Common myeloid progenitor, CD34-positive (primary cell): ENCODE measurements at regions not wholly inside any gene's neighbourhood (a gene's known extent, or its start where the extent isn't known, plus 50 kb on each side); places are given as distances from the start of the nearest gene placed in this dataset.

Experiments
- CTCF ChIA-PET: fragments of 350-600 bp; sonication (Branson Sonifier 250); formaldehyde crosslinking; loops from one replicate; lab custom pipeline; 2021; ENCODE audit warnings: antibody characterized with exemption; lab: Charles Lee
- POLR2A ChIA-PET: fragments of 350-600 bp; sonication (Branson Sonifier 250); formaldehyde crosslinking; loops from one replicate; lab custom pipeline; 2021; ENCODE audit warnings: antibody characterized with exemption; lab: Charles Lee
- DNase-seq, 3 donors: peaks; one replicate each; pipeline versions ENCODE4 v3.0.0 to v3.0.0-alpha.2; 2013
- H3K27ac ChIP-seq, 2 experiments: 1 replicate in 1 of 2; 2 replicates in 1 of 2; pipeline ENCODE4 v1.7.0; 2013; ENCODE audit warnings: inconsistent platforms in 2 of 2, low read length in 2 of 2, mild to moderate bottlenecking in 2 of 2, low read depth in 1 of 2, moderate library complexity in 1 of 2; ENCODE audit not compliant: severe bottlenecking in 2 of 2, insufficient read depth in 1 of 2, poor library complexity in 1 of 2
- H3K27me3 ChIP-seq, 5 experiments: replicated peaks in 2 of 5; 1 replicate in 3 of 5; 2 replicates in 2 of 5; pipeline versions ENCODE4 v1.6.1 to v1.7.0; 2013; ENCODE audit warnings: low read length in 4 of 5, mild to moderate bottlenecking in 2 of 5, moderate library complexity in 2 of 5, inconsistent platforms in 1 of 5; ENCODE audit not compliant: insufficient read depth in 5 of 5, control insufficient read depth in 4 of 5
- H3K36me3 ChIP-seq, 4 experiments: 1 replicate in 2 of 4; 2 replicates in 2 of 4; pipeline versions ENCODE4 v1.6.1 to v1.7.0; 2013; ENCODE audit warnings: low read length in 3 of 4, control low read depth in 1 of 4, mild to moderate bottlenecking in 1 of 4; ENCODE audit not compliant: control insufficient read depth in 4 of 4, insufficient read depth in 4 of 4
- H3K4me1 ChIP-seq, 4 experiments: 1 replicate in 3 of 4; 2 replicates in 1 of 4; pipeline versions ENCODE4 v1.6.1 to v1.7.1; 2013; ENCODE audit warnings: low read length in 3 of 4, mild to moderate bottlenecking in 3 of 4, control low read depth in 1 of 4, inconsistent platforms in 1 of 4, moderate library complexity in 1 of 4; ENCODE audit not compliant: control insufficient read depth in 4 of 4, insufficient read depth in 4 of 4; ENCODE audit errors: control extremely low read depth in 1 of 4
- H3K4me3 ChIP-seq, 7 experiments: 1 replicate in 4 of 7; 2 replicates in 3 of 7; pipeline versions ENCODE4 v1.5.1 to v1.7.0; 2013; ENCODE audit warnings: mild to moderate bottlenecking in 7 of 7, low read length in 6 of 7, moderate library complexity in 6 of 7, inconsistent platforms in 2 of 7, low read depth in 2 of 7, control low read depth in 1 of 7; ENCODE audit not compliant: insufficient read depth in 4 of 7, control insufficient read depth in 1 of 7; ENCODE audit errors: extremely low read depth in 1 of 7
- H3K9me3 ChIP-seq, 5 experiments: 1 replicate in 4 of 5; 2 replicates in 1 of 5; pipeline versions ENCODE4 v1.6.1 to v1.7.1; 2013; ENCODE audit warnings: low read length in 4 of 5, mild to moderate bottlenecking in 2 of 5, inconsistent platforms in 1 of 5, low read depth in 1 of 5, moderate library complexity in 1 of 5; ENCODE audit not compliant: control insufficient read depth in 4 of 5, insufficient read depth in 2 of 5; ENCODE audit errors: control extremely low read depth in 1 of 5
- WGBS: methylation state at CpG from one replicate; pipeline ENCODE4 v1.1.5; 2013; ENCODE audit not compliant: insufficient coverage; 5-methylcytosine and 5-hydroxymethylcytosine counted together

DNA sequence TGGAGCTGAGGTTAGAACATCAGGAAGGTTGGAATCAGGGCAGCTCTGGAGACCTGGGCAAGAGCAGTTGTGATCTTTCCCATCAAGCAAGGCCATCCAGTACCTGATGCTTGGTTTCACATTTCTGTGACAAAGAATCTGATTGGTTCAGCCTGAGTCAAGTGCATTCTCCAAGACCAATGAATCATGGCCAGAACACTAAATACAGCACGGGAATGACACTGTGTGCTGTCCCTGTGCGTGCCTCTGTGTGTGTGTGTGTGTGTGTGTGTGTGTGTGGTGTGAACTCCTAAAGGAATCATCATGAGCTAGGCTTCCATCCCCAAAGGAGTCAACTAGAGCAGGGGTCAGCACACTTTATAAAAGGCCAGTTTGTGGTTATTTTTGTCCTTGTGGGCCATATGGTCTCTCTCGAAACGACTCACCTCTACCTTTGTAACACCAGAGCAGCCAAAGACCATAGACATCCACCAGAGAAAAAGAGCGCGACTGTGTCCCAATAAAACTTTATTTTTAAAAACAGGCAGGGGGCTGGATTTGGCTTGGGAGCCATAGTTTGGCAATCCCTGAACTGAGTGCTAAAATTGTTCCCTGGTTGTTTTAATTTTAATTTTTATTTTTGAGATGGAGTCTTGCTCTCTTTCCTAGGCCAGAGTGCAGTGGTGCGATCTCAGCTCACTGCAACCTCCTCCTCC, 99.7 kb downstream of the INHBB start:
- peaks cover 8 to 54% (median 35%) of the 10 kb centered on the region in 5 experiments for H3K27me3 ChIP-seq
- H3K36me3 ChIP-seq, result no peaks in the 10 kb centered on the region
- CTCF ChIA-PET, result no interaction called here
- POLR2A ChIA-PET, result no interaction called here
- 96% methylated on average over 6 of the region's 7 CpGs for WGBS
- no peaks in the 10 kb centered on the region for H3K9me3 ChIP-seq
- DNase-seq, result no peak
- H3K27ac ChIP-seq, result no peak overlapping the region
- peaks cover 0 to 18% (median 10%) of the 10 kb centered on the region in 4 experiments for H3K4me1 ChIP-seq
- no peak overlapping the region for H3K4me3 ChIP-seq

DNA sequence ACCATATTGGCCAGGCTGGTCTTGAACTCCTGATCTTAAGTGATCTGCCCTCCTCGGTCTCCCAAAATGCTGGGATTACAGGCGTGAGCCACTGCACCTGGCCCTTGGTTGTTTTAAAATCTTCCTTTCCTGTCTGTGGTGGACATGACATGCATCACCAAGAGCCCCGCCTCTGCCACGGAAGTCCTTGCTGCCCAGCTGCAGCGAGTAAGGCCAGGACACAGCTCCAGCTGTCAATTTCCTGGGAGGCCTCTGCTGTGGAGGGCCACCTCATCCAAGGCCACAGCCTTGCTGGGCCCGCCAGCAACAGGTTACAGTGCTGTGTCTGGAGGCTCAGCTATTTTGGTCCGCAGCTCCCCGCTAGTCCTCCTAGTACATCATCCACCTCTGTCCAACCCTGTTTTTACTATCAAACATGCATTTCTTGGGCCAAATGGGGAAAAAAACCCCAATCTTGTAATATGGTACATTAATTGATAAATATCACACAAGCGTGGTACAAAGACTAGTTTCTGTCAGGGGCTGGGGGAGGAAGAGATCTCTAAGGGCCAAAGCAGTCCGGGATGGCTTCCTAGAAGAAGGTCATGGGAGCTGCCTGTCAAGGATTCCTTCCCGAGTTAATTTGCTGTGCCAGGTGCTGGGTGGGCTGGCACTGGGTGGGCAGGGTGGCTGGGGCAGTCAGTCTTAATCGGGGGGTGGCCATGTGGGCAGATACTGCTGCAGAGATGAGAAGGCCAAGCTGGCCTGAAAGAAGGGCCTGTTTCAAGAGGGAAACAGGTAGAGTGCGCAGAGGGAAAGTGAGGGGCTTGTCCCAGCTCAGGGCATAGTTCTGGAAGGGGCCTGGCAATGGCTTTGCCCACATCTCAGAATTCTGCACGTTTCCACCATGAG, 100.5 kb downstream of the INHBB start:
- H3K36me3 ChIP-seq, result no peaks in the 10 kb centered on the region
- 87% methylated on average over 10 of the region's 14 CpGs for WGBS
- POLR2A ChIA-PET, result no interaction called here
- no peak for DNase-seq
- H3K27ac ChIP-seq, result no peak overlapping the region
- peaks cover 8 to 46% (median 30%) of the 10 kb centered on the region in 5 experiments for H3K27me3 ChIP-seq
- no peak overlapping the region for H3K4me3 ChIP-seq
- CTCF ChIA-PET, result no interaction called here
- H3K4me1 ChIP-seq, result peaks cover 0 to 18% (median 10%) of the 10 kb centered on the region in 4 experiments
- no peaks in the 10 kb centered on the region for H3K9me3 ChIP-seq

DNA sequence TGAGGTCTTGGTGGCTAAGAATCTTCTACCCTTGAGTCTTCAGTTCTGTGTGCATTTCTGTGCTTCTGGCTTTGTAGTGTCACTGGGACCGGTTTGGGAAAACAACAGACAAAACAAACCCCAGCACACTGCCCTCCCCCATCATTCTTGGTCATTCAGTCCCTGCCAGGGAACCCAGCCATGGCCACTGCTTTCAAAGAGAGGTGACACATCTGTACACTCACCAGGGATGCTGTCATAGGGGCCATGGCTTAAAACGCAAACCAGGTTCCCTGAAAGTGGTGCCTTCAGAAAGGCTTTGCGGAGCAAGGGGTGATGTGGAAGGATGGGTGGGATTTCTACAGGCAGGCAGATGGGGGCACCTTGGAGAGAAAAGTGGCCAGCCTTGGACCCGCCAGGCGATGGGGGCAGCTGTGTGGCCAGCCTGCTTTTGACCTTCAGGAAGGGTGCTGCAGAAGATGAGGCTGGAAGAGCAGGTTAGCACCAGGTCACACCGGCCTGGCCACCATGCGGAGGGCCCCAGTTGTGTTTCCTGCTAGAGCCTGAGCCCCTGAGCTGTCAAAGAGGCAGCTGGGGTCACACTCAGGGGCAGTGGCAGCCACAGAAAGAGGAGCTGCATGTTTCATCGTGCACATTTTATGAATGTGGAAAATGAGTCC, 101.3 kb downstream of the INHBB start:
- Histone ChIP-seq H3K27ac (no peak overlapping the region), H3K9me3 (no peaks in the 10 kb centered on the region), H3K4me3 (no peak overlapping the region), H3K27me3 (peaks cover 6 to 38% (median 29%) of the 10 kb centered on the region in 5 experiments), H3K4me1 (peaks cover 0 to 11% (median 7%) of the 10 kb centered on the region in 4 experiments), H3K36me3 (no peaks in the 10 kb centered on the region)
- ChIA-PET POLR2A (no interaction called here), CTCF (no interaction called here)
- 96% methylated on average over 8 of the region's 8 CpGs for WGBS
- DNase-seq, result no peak

DNA sequence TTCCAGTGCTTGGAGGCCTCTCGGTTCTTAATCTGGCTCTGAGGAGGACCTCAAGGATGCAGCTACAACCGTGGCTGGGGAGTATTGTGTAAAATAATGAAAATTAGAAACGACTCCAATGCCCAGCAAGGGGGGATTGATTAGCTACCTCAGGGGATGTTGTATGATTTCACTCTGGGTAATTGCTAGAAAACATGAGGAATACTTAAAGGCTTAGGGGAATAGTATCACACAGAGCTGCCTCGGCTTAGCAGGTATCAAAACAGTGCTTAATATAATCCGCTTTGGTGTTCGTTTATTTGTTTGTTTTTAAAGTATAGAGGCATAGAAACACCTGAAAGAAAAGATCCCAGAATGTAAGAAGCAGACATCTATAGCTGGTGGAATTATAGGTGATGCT, 102.5 kb downstream of the INHBB start:
- Histone ChIP-seq H3K27me3 (peaks cover 5 to 26% (median 18%) of the 10 kb centered on the region in 5 experiments), H3K27ac (no peak overlapping the region), H3K4me1 (no peaks in the 10 kb centered on the region), H3K4me3 (no peak overlapping the region), H3K36me3 (no peaks in the 10 kb centered on the region), H3K9me3 (no peaks in the 10 kb centered on the region)
- ChIA-PET POLR2A (no interaction called here), CTCF (interaction anchor here (1.0 kb wide), 1 partner anchor 11 kb away, joined by 3 read pairs; no protein-coding TSS in a partner anchor)
- DNase-seq, result no peak
- WGBS, result 87% methylated on average over 3 of the region's 6 CpGs

DNA sequence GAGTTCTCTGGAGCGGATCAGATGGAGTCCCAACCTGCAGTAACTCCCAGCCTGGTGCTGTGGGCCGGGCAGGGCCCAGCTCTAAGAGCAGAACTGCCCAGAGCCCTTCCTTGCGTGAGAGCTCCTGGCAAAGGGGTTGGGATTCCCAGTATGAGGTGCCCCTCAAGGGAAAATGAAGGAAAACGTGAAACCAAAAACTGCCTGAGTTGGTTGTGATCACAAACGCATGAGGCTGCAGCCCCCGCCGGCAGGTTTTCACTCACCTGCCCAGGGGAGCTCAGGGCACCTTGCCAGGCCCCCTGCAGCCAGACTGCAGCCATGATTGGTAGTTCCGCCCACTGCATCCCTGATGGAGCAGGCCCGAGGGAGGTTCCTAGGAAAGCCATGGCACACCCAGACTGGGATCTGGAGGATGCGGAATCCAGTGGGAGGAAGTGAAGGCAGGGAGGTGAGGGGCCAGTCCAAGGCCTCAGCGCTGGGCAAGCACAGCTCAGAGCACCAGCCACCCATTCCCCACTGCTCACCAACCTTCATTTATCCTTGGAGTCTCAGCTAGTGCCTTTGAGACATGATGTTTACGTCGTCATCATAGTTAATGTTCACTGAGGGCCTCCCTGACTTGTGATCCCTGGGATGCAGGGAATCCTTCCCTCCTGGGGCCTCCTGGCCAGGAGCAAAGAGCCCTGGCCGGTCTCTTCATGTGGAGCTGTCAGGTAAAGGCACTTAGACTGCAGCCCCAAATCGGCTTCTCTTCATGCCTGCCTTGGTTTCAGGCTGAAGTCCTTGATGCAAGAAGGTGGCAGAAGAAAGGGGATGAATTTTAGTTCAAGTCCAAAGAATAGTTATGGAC, 103.2 kb downstream of the INHBB start:
- ChIA-PET CTCF (interaction anchor here (0.5 to 1.0 kb wide), 2 partner anchors 11 to 776 kb away, joined by 3 read pairs; no protein-coding TSS in a partner anchor), POLR2A (no interaction called here)
- Histone ChIP-seq H3K27me3 (peaks cover 2 to 19% (median 13%) of the 10 kb centered on the region in 5 experiments), H3K4me3 (no peak overlapping the region), H3K9me3 (no peaks in the 10 kb centered on the region), H3K4me1 (no peaks in the 10 kb centered on the region), H3K36me3 (no peaks in the 10 kb centered on the region), H3K27ac (no peak overlapping the region)
- DNase-seq, result no peak
- WGBS, result 95% methylated on average over 14 of the region's 15 CpGs

DNA sequence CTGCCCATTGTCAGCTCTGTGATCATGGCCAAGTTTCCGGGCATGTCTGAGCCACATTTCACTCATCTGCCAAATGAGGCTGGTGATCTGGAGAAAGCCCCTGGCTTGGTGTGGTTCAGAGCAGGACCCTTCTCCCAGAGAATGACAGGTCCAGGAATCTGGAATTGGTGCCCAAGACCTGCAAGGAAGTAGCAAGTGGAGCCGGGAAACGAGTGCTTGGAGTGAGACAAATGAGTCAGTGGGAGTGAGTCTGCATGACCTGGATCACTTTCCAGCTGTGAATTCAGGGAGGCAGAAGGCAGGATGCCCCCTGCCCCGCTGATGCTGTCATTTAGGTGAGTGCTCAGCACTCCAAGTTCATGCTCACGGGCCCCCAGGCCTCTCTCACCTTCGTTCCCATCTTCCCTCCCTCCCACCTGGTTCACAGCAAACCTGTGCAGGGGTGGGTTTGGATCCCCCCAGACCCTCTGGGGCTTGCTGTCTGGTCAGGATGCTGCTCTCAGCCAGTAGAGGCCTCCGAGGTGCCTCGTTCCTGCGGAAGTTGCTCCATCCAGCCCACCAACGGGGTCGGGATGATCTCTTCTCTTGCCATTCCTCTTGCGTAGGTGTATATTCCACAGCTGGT, 104.4 kb downstream of the INHBB start:
- Histone ChIP-seq H3K9me3 (no peaks in the 10 kb centered on the region), H3K36me3 (no peaks in the 10 kb centered on the region), H3K27ac (no peak overlapping the region), H3K27me3 (peaks cover 1 to 8% (median 7%) of the 10 kb centered on the region in 5 experiments), H3K4me1 (no peaks in the 10 kb centered on the region), H3K4me3 (no peak overlapping the region)
- CTCF ChIA-PET, result no interaction called here
- 97% methylated on average over 12 of the region's 12 CpGs for WGBS
- POLR2A ChIA-PET, result no interaction called here
- no peak for DNase-seq
